WTC11 (cell line): ENCODE measurements at regions not wholly inside any gene's neighbourhood (a gene's known extent, or its start where the extent isn't known, plus 50 kb on each side); places are given as distances from the start of the nearest gene placed in this dataset.

ENCODE experiments used
- ATF3 ChIP-seq: sonication (generic); formaldehyde crosslinking; conservative IDR thresholded peaks from 2 replicates; pipeline ENCODE4 v1.8.1; 2022; ENCODE audit warnings: mild to moderate bottlenecking, missing genetic modification reagents
- CREM ChIP-seq: sonication (generic); formaldehyde crosslinking; IDR thresholded peaks from 2 replicates; pipeline ENCODE4 v1.8.1; 2022; ENCODE audit warnings: mild to moderate bottlenecking, missing genetic modification reagents, moderate library complexity
- ESRRA ChIP-seq: sonication (generic); formaldehyde crosslinking; IDR thresholded peaks from 2 replicates; pipeline ENCODE4 v1.8.1; 2022; ENCODE audit warnings: mild to moderate bottlenecking, missing genetic modification reagents, borderline replicate concordance
- ETV6 ChIP-seq: sonication (generic); formaldehyde crosslinking; IDR thresholded peaks from 2 replicates; pipeline ENCODE4 v1.8.1; 2022; ENCODE audit warnings: mild to moderate bottlenecking, missing genetic modification reagents
- GABPB1 ChIP-seq: sonication (generic); formaldehyde crosslinking; IDR thresholded peaks from 2 replicates; pipeline ENCODE4 v1.8.1; 2023; ENCODE audit warnings: mild to moderate bottlenecking, missing genetic modification reagents
- GRHL2 ChIP-seq: fragments of 250-450 bp; sonication (Bioruptor Pico); IDR thresholded peaks from 2 replicates; pipeline ENCODE4 v1.8.0; 2022; ENCODE audit warnings: mild to moderate bottlenecking, moderate library complexity; ENCODE audit not compliant: insufficient replicate concordance, severe bottlenecking
- JUN ChIP-seq: sonication (generic); formaldehyde crosslinking; IDR thresholded peaks from 2 replicates; pipeline ENCODE4 v1.8.0; 2023; ENCODE audit warnings: mild to moderate bottlenecking, missing genetic modification reagents
- MYBL2 ChIP-seq: sonication (generic); formaldehyde crosslinking; IDR thresholded peaks from 2 replicates; pipeline ENCODE4 v1.8.1; 2023; ENCODE audit warnings: mild to moderate bottlenecking, moderate library complexity, missing genetic modification reagents
- USF1 ChIP-seq: sonication (generic); formaldehyde crosslinking; IDR thresholded peaks from 2 replicates; pipeline ENCODE4 v1.8.0; 2022; ENCODE audit warnings: mild to moderate bottlenecking, missing genetic modification reagents
- ZBTB21 ChIP-seq: sonication (generic); formaldehyde crosslinking; IDR thresholded peaks from 2 replicates; pipeline ENCODE4 v1.8.1; 2023; ENCODE audit warnings: mild to moderate bottlenecking, missing genetic modification reagents, borderline replicate concordance
- ZNF317 ChIP-seq: sonication (generic); formaldehyde crosslinking; IDR thresholded peaks from 2 replicates; pipeline ENCODE4 v1.8.1; 2023; ENCODE audit warnings: low read depth, mild to moderate bottlenecking, moderate library complexity, missing genetic modification reagents, borderline replicate concordance
- TF ChIP-seq, protein P1 (sequence below): sonication (generic); formaldehyde crosslinking; IDR thresholded peaks from 2 replicates; pipeline ENCODE4 v1.8.1; 2022; ENCODE audit warnings: low read depth, mild to moderate bottlenecking, moderate library complexity, missing genetic modification reagents, borderline replicate concordance
- TF ChIP-seq, protein P2 (sequence below): fragments of 200-600 bp; IDR thresholded peaks from 2 replicates; pipeline ENCODE4 v1.8.0; 2022; ENCODE audit warnings: antibody characterized with exemption
- TF ChIP-seq, protein P3 (sequence below): sonication (generic); formaldehyde crosslinking; IDR thresholded peaks from 2 replicates; pipeline ENCODE4 v1.8.1; 2023; ENCODE audit warnings: mild to moderate bottlenecking, moderate library complexity, missing genetic modification reagents

GRCh38 chr3:3447641-3448040 is 268.1 kb upstream of the CRBN start:
- TF ChIP-seq ESRRA (CRISPR knock-in tag) (no peak), ZBTB21 (CRISPR knock-in tag) (no peak), CREM (CRISPR knock-in tag) (no peak), USF1 (no peak), GABPB1 (no peak), GRHL2 (no peak), ZNF317 (CRISPR knock-in tag) (no peak), MYBL2 (no peak), JUN (no peak), ATF3 (CRISPR knock-in tag) (no peak), ETV6 (CRISPR knock-in tag) (no peak)
- TF ChIP-seq, protein P1, sequence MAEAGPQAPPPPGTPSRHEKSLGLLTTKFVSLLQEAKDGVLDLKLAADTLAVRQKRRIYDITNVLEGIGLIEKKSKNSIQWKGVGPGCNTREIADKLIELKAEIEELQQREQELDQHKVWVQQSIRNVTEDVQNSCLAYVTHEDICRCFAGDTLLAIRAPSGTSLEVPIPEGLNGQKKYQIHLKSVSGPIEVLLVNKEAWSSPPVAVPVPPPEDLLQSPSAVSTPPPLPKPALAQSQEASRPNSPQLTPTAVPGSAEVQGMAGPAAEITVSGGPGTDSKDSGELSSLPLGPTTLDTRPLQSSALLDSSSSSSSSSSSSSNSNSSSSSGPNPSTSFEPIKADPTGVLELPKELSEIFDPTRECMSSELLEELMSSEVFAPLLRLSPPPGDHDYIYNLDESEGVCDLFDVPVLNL (CRISPR knock-in tag), result no peak
- TF ChIP-seq, protein P2, sequence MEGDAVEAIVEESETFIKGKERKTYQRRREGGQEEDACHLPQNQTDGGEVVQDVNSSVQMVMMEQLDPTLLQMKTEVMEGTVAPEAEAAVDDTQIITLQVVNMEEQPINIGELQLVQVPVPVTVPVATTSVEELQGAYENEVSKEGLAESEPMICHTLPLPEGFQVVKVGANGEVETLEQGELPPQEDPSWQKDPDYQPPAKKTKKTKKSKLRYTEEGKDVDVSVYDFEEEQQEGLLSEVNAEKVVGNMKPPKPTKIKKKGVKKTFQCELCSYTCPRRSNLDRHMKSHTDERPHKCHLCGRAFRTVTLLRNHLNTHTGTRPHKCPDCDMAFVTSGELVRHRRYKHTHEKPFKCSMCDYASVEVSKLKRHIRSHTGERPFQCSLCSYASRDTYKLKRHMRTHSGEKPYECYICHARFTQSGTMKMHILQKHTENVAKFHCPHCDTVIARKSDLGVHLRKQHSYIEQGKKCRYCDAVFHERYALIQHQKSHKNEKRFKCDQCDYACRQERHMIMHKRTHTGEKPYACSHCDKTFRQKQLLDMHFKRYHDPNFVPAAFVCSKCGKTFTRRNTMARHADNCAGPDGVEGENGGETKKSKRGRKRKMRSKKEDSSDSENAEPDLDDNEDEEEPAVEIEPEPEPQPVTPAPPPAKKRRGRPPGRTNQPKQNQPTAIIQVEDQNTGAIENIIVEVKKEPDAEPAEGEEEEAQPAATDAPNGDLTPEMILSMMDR, result no peak
- TF ChIP-seq, protein P3, sequence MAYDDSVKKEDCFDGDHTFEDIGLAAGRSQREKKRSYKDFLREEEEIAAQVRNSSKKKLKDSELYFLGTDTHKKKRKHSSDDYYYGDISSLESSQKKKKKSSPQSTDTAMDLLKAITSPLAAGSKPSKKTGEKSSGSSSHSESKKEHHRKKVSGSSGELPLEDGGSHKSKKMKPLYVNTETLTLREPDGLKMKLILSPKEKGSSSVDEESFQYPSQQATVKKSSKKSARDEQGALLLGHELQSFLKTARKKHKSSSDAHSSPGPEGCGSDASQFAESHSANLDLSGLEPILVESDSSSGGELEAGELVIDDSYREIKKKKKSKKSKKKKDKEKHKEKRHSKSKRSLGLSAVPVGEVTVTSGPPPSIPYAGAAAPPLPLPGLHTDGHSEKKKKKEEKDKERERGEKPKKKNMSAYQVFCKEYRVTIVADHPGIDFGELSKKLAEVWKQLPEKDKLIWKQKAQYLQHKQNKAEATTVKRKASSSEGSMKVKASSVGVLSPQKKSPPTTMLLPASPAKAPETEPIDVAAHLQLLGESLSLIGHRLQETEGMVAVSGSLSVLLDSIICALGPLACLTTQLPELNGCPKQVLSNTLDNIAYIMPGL (CRISPR knock-in tag), result no peak
